ENCODE measurements at regions not wholly inside any gene's neighbourhood (a gene's known extent, or its start where the extent isn't known, plus 50 kb on each side); places are given as distances from the start of the nearest gene placed in this dataset.
A peak's percentile ranks its signal among the peaks of the same experiment; 100 is the strongest.

DNA sequence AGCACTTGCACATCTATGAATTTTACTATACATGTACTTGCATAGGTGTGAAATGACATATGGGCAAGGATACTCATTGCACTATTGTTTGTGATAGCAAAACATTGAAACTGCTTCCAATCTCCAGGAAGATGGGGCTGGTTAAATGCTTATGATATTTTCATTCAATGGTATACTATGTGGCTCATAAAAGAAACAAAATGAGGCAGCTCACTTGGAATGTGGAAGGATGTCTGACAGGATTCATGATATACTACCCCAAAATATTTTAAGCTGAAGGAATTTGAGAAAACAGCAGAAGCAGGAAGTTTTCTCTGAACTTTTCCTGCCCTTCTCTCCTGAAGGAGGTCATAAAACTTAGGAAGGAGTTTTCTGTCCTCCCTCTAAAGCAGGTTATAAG, 99.6 kb upstream of the CAST start:
- H3K4me3 ChIP-seq (ENCODE audit: low read depth, low read length): no peak overlapping the region
- in situ Hi-C loops (cut with HindIII; ENCODE audit: low pct_ligation_motif_present, low sequenced_read_pairs): no loop called here
- H3K27ac ChIP-seq: peak overlapping the region; percentile 85
- DNase-seq: peak; percentile 77
- TF ChIP-seq, protein P1, sequence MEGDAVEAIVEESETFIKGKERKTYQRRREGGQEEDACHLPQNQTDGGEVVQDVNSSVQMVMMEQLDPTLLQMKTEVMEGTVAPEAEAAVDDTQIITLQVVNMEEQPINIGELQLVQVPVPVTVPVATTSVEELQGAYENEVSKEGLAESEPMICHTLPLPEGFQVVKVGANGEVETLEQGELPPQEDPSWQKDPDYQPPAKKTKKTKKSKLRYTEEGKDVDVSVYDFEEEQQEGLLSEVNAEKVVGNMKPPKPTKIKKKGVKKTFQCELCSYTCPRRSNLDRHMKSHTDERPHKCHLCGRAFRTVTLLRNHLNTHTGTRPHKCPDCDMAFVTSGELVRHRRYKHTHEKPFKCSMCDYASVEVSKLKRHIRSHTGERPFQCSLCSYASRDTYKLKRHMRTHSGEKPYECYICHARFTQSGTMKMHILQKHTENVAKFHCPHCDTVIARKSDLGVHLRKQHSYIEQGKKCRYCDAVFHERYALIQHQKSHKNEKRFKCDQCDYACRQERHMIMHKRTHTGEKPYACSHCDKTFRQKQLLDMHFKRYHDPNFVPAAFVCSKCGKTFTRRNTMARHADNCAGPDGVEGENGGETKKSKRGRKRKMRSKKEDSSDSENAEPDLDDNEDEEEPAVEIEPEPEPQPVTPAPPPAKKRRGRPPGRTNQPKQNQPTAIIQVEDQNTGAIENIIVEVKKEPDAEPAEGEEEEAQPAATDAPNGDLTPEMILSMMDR (IDR thresholded peaks at IDR 0.05; ENCODE audit: low read depth, low read length, missing control alignments): no peak
- no peaks in the 10 kb centered on the region for H3K36me3 ChIP-seq (replicated peaks)
- H3K27me3 ChIP-seq (replicated peaks): no peaks in the 10 kb centered on the region

DNA sequence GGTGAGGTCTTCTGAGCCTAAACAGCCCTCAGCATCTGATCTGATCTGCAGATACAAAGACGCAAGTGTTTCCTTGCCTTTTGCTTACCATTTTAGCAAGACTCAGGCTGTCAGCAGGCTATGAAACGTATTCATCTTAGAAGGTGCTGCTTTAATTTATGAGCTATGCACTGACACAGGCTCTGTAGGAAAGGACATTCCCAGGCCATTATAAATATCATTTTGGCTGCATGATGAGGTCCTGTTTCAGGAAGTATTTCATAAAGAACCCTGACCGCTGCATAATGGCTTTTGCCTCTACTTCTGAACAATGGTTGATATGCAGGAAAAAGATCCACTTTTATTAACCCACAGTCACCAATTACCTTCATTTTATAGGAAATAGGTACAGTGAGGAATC, 98.4 kb upstream of the CAST start:
- peak overlapping the region; percentile 85 for H3K27ac ChIP-seq
- DNase-seq: no peak
- in situ Hi-C loops (cut with HindIII; ENCODE audit: low pct_ligation_motif_present, low sequenced_read_pairs): no loop called here
- TF ChIP-seq, protein P1 (IDR thresholded peaks at IDR 0.05; ENCODE audit: low read depth, low read length, missing control alignments): no peak
- H3K27me3 ChIP-seq (replicated peaks): no peaks in the 10 kb centered on the region
- no peaks in the 10 kb centered on the region for H3K36me3 ChIP-seq (replicated peaks)
- no peak overlapping the region for H3K4me3 ChIP-seq (ENCODE audit: low read depth, low read length)

DNA sequence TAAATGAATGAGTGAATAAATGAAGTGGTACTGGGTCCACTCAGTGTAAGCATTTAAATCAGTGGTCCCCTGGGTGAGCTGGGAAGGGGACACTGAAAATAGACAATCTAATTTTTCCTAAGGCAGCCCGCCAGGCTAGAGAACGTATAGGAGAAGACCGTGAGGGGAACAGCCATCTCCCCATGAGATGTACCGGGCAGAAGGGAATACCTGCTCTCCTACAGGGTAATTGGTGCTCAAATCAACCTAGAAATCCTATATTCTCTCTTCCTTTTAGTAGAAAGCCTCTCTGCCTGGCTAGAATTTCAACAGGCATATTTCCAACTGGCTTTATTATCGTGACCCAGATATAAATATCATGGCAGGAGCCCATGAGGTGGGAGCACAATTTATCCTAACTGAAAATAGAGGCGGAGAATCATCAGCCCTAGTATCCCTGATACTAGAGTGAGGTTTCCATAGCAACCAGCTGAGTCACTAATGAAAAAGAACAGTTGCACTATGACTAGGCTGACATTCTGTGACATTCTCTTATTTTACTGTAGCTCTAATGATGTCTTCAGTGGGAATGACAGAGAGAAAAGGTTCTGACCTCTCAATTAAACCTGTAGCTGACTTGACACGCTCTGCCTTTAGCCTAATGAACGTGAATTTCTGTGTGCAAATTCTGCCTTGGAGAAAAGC, 96.5 kb upstream of the CAST start:
- Histone ChIP-seq H3K36me3 (replicated peaks) (no peaks in the 10 kb centered on the region), H3K27ac (peak overlapping the region; percentile 86), H3K4me3 (ENCODE audit: low read depth, low read length) (no peak overlapping the region), H3K27me3 (replicated peaks) (no peaks in the 10 kb centered on the region)
- DNase-seq: peak; percentile 91
- TF ChIP-seq, protein P1 (IDR thresholded peaks at IDR 0.05; ENCODE audit: low read depth, low read length, missing control alignments): no peak
- in situ Hi-C loops (cut with HindIII; ENCODE audit: low pct_ligation_motif_present, low sequenced_read_pairs): no loop called here

DNA sequence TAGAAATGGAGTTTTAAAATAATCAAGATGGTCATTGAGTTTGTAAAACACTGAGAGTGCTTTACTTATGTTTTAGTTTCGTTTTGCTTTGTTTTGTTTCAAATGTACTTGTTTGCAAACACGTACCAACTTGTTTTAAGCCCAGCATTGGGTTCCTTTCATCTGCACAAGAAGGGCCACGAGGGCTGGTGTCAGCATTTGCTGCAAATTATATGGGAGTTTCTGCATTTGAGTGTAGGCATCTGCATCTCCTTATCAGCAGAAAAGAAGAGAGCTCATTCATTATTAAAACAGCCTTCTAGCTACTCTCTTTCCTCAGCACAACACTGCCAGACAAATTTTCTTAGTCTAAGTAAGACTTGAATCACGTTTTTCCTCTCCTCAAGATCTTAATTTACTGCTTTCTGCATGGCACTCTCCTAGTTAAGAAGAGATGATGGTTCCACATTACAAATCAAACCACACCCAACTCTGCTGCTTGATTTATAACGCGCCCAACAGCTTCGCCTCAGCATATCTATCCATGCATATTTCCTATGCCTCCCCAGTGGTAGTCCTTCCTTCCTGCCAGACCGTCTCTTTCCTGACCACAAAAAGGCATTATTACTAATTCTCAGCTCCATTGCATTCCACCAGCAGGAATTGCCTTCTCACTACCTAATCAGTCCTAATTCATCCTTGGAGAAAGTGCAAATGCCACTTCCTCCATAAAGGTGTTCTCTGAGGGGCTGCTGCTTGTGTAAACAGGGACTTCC, 95.2 kb upstream of the CAST start:
- Histone ChIP-seq H3K27ac (peak overlapping the region; percentile 86), H3K27me3 (replicated peaks) (no peaks in the 10 kb centered on the region), H3K36me3 (replicated peaks) (no peaks in the 10 kb centered on the region), H3K4me3 (ENCODE audit: low read depth, low read length) (no peak overlapping the region)
- DNase-seq: peak; percentile 81
- in situ Hi-C loops (cut with HindIII; ENCODE audit: low pct_ligation_motif_present, low sequenced_read_pairs): no loop called here
- TF ChIP-seq, protein P1 (IDR thresholded peaks at IDR 0.05; ENCODE audit: low read depth, low read length, missing control alignments): no peak

DNA sequence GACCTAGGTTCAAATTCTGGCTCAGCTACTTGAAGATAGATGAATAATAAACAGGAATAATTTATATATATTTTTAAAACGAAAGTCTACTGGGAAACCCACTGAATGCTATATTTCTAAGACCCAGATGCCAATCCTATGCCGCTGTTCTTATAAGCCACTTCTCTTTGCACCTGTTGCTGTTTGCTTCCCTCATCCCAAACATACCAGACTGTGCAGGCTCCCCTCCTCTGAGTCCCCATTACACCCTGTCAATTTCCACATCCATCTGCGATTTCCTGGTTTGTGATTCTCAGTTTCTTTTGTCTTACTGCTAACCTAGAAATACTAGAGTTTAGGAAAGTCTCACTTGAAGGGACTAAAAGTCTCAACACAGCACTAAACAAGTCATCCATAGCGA, 92.8 kb upstream of the CAST start:
- Histone ChIP-seq H3K27ac (no peak overlapping the region), H3K36me3 (replicated peaks) (no peaks in the 10 kb centered on the region), H3K27me3 (replicated peaks) (no peaks in the 10 kb centered on the region), H3K4me3 (ENCODE audit: low read depth, low read length) (no peak overlapping the region)
- in situ Hi-C loops (cut with HindIII; ENCODE audit: low pct_ligation_motif_present, low sequenced_read_pairs): no loop called here
- TF ChIP-seq, protein P1 (IDR thresholded peaks at IDR 0.05; ENCODE audit: low read depth, low read length, missing control alignments): no peak
- no peak for DNase-seq

All from brain microvascular endothelial cell (primary cell).